Midbrain (tissue), 1 donor: ENCODE measurements at regions not wholly inside any gene's neighbourhood (a gene's known extent, or its start where the extent isn't known, plus 50 kb on each side); places are given as distances from the start of the nearest gene placed in this dataset.
"Not testable (repeated sequence)": the region's sequence is repeated elsewhere in the genome, so short reads cannot be mapped to it uniquely, and the experiment has no call there.

Source experiments
- DNase-seq: peaks from one replicate; lab custom pipeline; 2025; lab: John Stamatoyannopoulos, UW

GRCh38 chrX:124181515-124181914, 150.9 kb upstream of the TEX13D start:
- not testable (repeated sequence) for DNase-seq

- DNase-seq: no peak
These were observed 142.0 kb upstream of the TEX13D start for GRCh38 chrX:124190440-124190839.

GRCh38 chrX:124194199-124194598, 138.3 kb upstream of the TEX13D start:
- DNase-seq: no peak

GRCh38 chrX:124194901-124195300, 137.6 kb upstream of the TEX13D start:
- DNase-seq: no peak

GRCh38 chrX:124203311-124203710, 129.1 kb upstream of the TEX13D start:
- no peak for DNase-seq

GRCh38 chrX:124208660-124209059, 123.8 kb upstream of the TEX13D start:
- DNase-seq: no peak

GRCh38 chrX:124209792-124210576, 122.5 kb upstream of the TEX13D start:
- no peak for DNase-seq

- peak; percentile 15 for DNase-seq
These were observed 121.0 kb upstream of the TEX13D start for GRCh38 chrX:124211312-124211942.

GRCh38 chrX:124212622-124213021, 119.8 kb upstream of the TEX13D start:
- DNase-seq: no peak

GRCh38 chrX:124215786-124216185, 116.7 kb upstream of the TEX13D start:
- no peak for DNase-seq

GRCh38 chrX:124216396-124217115, 115.9 kb upstream of the TEX13D start:
- no peak for DNase-seq

GRCh38 chrX:124217304-124218251, 114.9 kb upstream of the TEX13D start:
- peak; percentile 31 for DNase-seq

GRCh38 chrX:124223524-124223923, 108.9 kb upstream of the TEX13D start:
- DNase-seq: no peak

GRCh38 chrX:124224528-124224927, 107.9 kb upstream of the TEX13D start:
- no peak for DNase-seq

GRCh38 chrX:124226129-124226528, 106.3 kb upstream of the TEX13D start:
- DNase-seq: no peak

GRCh38 chrX:124228849-124229248, 103.6 kb upstream of the TEX13D start:
- no peak for DNase-seq

GRCh38 chrX:124229374-124229773, 103.1 kb upstream of the TEX13D start:
- DNase-seq: no peak

GRCh38 chrX:124230655-124231450, 101.6 kb upstream of the TEX13D start:
- DNase-seq: no peak

GRCh38 chrX:124231451-124231759, 101.1 kb upstream of the TEX13D start:
- DNase-seq: no peak

GRCh38 chrX:124232523-124233201, 99.8 kb upstream of the TEX13D start:
- DNase-seq: no peak

GRCh38 chrX:124234348-124234747, 98.1 kb upstream of the TEX13D start:
- DNase-seq: no peak
